ENCODE measurements at regions not wholly inside any gene's neighbourhood (a gene's known extent, or its start where the extent isn't known, plus 50 kb on each side); places are given as distances from the start of the nearest gene placed in this dataset.
A peak's percentile ranks its signal among the peaks of the same experiment; 100 is the strongest.

- peak; percentile 64 for DNase-seq
These were observed 55.0 kb upstream of the PRDM5 start for GRCh38 chr4:120977435-120977997.

- DNase-seq: no peak
These were observed 50.7 kb upstream of the PRDM5 start for GRCh38 chr4:120973207-120973606.

Data from fibroblast of skin of scalp (primary cell).